Activated CD8-positive, alpha-beta memory T cell treated with anti-CD3 and anti-CD28 coated beads for 36 hours (primary cell): ENCODE measurements at regions not wholly inside any gene's neighbourhood (a gene's known extent, or its start where the extent isn't known, plus 50 kb on each side); places are given as distances from the start of the nearest gene placed in this dataset.
"Not testable (repeated sequence)": the region's sequence is repeated elsewhere in the genome, so short reads cannot be mapped to it uniquely, and the experiment has no call there.

ENCODE experiments used
- CTCF ChIA-PET: fragments of 350-600 bp; sonication (Branson Sonifier 250); formaldehyde crosslinking; loops from one replicate; lab custom pipeline; 2021; ENCODE audit warnings: antibody characterized with exemption; lab: Charles Lee
- POLR2A ChIA-PET: fragments of 350-600 bp; sonication (Branson Sonifier 250); formaldehyde crosslinking; loops from one replicate; lab custom pipeline; 2021; ENCODE audit warnings: antibody characterized with exemption; lab: Charles Lee

DNA sequence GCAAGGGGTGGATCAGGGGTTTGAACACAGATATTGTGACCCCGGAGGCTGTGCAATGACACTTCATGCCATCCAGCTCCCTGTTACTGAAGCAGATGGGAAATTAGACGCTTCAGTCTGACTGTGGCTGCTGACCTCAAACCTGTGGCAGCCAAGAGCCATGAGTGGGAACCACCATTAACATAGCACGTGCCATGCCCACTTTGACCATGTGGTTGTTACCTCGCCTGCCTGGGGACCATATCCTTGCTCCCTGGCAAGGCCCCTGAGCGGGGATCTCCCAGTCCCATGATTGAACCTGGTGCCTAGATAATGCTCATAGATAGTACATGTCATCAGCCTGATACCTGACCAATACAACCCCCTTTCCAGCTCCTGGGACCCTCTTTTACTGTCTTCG is 68.9 kb downstream of the CYP26B1 start:
- ChIA-PET POLR2A (no interaction called here), CTCF (no interaction called here)

GRCh38 chr2:72077702-72078169 is 69.9 kb downstream of the CYP26B1 start:
- CTCF ChIA-PET, result no interaction called here
- POLR2A ChIA-PET, result no interaction called here

- CTCF ChIA-PET, POLR2A ChIA-PET: not testable (repeated sequence)
Observed at GRCh38 chr2:72073373-72073772, 74.3 kb downstream of the CYP26B1 start.

GRCh38 chr2:72064197-72064596 is 83.5 kb downstream of the CYP26B1 start:
- CTCF ChIA-PET, POLR2A ChIA-PET: not testable (repeated sequence)

- ChIA-PET CTCF (no interaction called here), POLR2A (no interaction called here)
Observed at GRCh38 chr2:72062336-72062735, 85.3 kb downstream of the CYP26B1 start.

- POLR2A ChIA-PET, result no interaction called here
Observed at GRCh38 chr2:72057308-72057707, 90.4 kb downstream of the CYP26B1 start.

GRCh38 chr2:72051971-72052505 is 95.6 kb downstream of the CYP26B1 start:
- ChIA-PET CTCF (no interaction called here), POLR2A (no interaction called here)

More at GRCh38 chr2:72057308-72057707, 90.4 kb downstream of the CYP26B1 start:
- CTCF ChIA-PET, result no interaction called here

DNA sequence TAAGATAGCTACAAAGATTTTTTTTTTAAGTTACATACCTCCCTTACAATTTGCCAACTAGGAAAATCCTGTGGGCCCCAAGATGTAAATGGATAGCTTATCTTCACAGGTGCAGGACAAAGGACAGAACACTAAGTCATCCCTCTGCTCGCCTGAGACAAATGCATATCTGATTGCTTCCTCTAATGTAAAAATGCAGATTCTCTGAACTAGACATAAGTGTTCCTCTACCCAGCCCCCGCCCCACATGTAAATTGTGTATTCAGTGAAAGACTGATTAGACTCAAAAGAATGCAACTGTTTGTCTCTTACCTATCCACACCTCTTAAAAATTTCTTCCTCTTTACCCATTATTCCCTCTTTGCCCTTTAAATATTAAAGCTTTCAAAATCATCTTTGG is 96.5 kb downstream of the CYP26B1 start:
- ChIA-PET CTCF (no interaction called here), POLR2A (no interaction called here)

DNA sequence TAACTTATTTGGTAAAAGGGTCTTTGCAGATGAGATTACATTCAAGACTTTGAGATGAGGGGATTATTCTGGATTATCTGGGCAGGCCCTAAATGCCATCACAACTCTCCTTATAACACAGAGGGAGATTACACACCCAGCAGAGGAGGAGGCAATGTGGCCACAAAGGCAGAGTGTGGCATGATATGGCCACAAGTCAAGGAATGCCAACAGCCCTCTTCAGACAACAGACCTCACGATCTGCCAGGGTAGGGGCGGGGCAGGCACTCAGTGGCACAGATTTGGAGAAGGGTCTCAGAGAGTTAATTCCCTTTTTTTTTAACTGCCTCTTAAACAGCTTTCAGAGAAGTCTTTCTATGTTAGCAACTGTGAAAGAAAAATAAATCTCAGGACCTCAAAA is 96.9 kb downstream of the CYP26B1 start:
- ChIA-PET CTCF (no interaction called here), POLR2A (no interaction called here)

DNA sequence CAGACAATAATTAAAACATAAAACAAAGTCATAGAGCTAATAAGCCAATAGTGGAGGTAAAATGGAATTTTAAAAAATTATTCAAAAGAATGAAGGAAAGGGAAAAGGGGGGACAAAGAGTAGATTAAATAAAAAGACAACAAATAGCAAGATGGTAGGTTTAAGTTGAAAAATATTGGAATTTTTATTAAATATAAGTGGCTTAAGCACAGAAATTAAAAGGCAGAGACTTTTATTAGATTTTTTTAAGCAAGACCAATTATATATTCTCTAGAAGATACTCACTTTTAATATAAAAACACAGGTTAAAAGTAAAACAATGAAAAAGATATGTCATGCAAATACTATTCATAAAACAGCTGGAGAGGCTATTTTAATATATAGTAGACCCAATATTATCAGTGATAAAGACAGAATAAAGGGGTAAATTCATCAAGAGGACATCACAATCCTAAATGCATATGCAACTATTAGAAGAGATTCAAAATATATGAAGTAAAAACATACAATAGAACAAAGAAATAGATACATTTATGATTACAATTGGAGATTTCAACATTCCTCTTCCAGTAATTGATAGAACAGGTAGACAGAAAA is 98.7 kb downstream of the CYP26B1 start:
- CTCF ChIA-PET, result no interaction called here
- POLR2A ChIA-PET, result interaction anchor here (0.6 kb wide), 1 partner anchor 343 kb away, joined by 4 read pairs; no protein-coding TSS in a partner anchor

GRCh38 chr2:72043985-72044384 is 103.7 kb downstream of the CYP26B1 start:
- ChIA-PET POLR2A (no interaction called here), CTCF (no interaction called here)

DNA sequence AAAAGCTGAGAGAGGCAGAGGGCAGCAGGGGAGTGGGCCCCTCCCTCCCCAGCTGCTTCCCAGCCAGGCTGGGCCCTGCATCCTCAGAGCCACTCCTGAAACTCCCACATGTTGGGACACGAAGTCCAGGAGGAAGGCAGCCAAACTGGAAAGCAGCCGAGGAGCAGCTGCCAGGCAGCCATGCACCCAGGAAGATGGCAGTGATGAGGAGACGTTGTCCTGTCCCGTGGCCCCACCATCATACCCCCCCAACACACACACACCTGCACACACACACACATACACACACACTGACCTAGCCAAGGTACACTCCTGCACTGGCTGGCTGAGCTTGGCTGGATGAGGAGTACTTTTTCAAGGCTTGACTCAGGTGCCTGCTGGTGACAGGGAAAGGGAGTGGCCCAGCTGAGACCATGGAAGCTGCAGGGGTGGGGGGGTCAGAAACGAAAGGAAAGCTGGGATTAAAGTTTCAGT is 106.0 kb downstream of the CYP26B1 start:
- ChIA-PET CTCF (no interaction called here), POLR2A (no interaction called here)

GRCh38 chr2:72040629-72041571 is 106.8 kb downstream of the CYP26B1 start:
- CTCF ChIA-PET, result no interaction called here
- POLR2A ChIA-PET, result no interaction called here

- CTCF ChIA-PET, result no interaction called here
- POLR2A ChIA-PET, result no interaction called here
Observed at GRCh38 chr2:72038524-72038923, 109.1 kb downstream of the CYP26B1 start.

DNA sequence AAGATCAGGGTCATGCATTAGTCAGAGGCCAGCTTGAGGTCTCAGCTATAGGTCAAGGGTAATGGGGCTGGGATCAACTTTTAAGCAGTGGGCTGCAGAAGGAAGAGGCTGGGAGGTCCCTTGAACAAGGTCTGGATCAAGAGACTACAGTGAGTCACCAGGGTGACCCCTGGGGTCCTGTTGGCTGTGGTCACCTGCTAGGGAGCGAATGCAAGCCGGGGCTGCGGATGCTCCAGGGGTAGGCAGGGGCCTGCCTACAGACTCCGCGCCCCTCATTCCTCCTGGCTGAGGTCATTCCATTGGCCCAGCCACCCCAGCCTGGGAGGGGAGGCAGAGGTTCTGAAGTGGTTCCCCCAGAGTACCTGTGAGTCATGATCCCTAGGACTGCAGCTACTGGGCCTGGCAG is 110.4 kb downstream of the CYP26B1 start:
- ChIA-PET CTCF (no interaction called here), POLR2A (no interaction called here)

- POLR2A ChIA-PET, result no interaction called here
- CTCF ChIA-PET, result no interaction called here
Observed at GRCh38 chr2:72036595-72036994, 111.1 kb downstream of the CYP26B1 start.

- ChIA-PET POLR2A (no interaction called here), CTCF (no interaction called here)
Observed at GRCh38 chr2:72036173-72036545, 111.5 kb downstream of the CYP26B1 start.

DNA sequence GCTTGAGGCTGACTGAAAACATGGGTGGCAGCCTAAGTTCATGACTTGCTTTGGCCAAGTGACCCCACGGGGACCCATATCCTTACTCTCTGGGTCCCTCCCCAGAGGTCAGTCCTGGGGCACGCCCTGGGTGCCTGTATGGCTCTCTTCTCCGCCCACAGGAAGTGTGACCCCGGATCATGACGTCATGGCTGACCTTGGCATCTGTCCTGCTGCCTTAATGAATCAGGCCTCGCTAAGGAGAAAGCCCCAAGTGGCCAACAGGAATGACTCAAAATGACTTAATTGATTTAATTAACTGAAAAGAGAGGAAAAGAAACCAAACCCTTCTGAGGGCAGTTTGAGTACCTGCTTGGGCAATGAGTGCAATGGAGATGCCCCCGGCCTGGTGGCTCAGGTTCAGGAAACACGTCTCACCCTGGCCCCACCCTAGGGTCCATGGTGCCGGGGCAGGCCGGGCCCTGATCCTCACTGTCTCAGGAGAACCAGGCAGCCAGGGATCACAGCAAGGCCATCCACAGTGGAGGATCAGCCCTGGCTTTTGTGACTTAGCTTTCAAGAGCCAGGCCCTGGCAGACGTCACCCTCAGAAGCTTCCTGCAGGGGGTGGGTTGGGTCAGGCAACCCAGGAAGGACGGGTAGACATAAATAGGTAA is 112.0 kb downstream of the CYP26B1 start:
- ChIA-PET CTCF (no interaction called here), POLR2A (no interaction called here)

DNA sequence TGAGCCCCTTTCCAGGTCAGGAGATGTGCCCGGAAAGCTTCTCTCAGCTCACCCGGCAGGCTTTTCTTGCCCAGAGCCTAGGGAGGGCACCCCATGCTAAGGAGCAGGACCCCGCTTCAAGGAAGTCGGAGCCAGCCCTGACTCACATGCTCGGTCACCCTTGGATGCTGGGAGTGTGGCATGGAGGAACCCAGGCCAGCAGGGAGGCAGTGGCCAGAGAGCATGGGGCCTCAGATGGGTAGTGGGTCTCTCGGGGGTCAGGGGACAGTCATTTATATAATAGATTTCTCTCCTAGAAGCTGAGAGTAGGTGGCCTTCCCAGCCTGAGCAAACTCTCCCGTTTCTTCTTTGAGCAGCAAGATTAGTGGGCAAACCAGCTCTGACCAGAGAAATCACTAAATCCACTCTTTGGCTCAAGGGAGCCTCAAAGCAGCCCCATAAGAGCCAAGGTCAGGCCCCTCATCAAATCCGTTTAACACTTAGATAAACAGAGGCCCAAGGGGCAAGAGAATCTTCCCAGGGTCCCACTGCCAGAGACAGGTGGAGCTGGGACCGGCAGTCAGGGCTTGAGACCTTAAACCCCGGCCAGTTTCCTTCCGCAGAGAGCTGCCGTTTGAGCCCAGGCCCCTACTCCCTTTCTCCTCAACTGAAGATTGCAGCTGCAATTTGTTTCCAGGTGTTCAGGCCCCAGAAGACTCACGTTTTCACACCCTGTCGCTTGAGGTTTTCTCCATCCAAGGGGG is 113.1 kb downstream of the CYP26B1 start:
- CTCF ChIA-PET, result no interaction called here
- POLR2A ChIA-PET, result no interaction called here
